Smooth muscle cell of the brain vasculature (primary cell): ENCODE measurements at regions not wholly inside any gene's neighbourhood (a gene's known extent, or its start where the extent isn't known, plus 50 kb on each side); places are given as distances from the start of the nearest gene placed in this dataset.

ENCODE experiments used
- DNase-seq: peaks from one replicate; pipeline ENCODE4 v3.0.0-alpha.2; 2012; ENCODE audit warnings: low read depth, low spot score

DNA sequence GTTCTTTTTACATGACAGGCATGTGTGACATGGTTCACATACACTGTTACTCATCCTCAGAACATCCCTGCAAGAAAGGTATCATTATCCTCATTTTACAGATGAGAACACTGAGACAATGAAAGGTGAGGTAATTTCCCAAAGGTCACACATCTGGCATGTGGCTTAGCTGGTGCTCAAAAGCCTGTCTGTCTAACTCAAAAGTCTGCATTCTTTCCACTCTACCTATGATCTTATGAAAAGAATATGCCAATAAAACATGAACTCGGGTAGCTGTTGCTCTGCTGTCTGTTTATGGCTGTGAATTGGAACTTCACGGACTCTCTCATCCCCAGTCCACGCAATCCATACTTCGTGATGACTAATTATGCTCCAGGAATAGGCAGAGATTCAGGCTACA lies 79.0 kb upstream of the ODAD2 start:
- no peak for DNase-seq

DNA sequence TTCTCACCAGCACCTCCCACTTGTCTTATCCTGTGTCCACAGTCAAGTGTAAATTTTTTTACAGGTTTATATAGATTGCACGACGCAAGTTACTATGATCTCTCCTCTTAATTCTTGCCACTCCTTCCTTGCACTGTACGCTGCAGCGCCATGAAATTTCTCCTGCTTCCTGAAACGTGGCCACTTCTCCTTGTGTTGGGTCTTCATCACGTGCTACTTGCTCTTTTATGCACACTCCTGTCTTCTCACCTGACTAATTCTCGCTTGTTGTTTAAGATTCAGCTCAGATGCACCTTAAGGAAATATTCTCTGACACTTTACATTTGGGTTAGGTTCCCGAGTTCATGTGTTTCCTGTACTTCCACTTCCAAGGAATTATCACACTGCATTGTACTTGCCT lies 76.5 kb upstream of the ODAD2 start:
- no peak for DNase-seq

DNA sequence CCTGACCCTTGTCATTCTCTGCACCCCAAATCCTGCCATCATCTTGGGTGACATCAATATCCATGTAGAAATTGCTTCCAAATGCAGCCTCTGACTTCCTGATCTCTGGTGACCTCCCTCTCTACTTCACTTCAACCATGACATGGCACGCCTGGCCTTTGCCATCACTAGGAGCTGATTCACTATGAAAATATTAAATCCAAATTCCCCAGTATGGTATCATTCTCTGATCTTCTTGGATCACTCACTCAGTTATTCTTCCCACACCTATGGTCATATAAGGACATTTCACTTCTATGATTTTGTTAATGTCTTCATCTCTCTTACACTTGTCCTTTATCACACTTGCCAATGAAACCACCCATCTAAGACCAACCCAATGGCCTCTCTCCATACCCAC lies 73.7 kb upstream of the ODAD2 start:
- DNase-seq, result no peak

DNA sequence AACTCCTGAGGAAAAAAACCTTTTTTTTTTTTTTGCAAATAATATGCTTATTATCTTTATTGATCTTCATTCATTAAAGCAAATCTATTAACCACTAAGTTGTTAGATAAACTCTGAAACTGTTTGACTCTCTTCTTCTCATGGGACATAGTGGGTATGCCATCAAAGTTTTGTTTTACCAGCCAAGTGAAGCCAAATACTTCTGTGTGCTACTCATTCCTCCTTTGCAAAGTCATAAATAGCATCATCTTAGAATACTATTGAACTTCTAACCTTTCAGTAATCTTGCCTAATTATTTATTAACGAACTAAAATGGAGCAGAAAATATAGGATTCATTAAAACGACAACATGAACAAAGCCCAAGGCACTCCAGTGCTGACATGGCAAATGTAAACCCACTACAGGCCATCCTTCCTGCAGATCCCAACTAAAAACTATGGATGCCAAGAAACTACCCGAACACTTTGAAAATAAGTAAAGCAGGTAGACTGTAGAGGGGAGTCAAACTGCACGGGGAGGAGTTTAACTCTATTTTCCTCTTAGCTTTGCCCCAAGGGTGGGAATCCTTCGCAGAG lies 61.2 kb upstream of the ODAD2 start:
- no peak for DNase-seq

DNA sequence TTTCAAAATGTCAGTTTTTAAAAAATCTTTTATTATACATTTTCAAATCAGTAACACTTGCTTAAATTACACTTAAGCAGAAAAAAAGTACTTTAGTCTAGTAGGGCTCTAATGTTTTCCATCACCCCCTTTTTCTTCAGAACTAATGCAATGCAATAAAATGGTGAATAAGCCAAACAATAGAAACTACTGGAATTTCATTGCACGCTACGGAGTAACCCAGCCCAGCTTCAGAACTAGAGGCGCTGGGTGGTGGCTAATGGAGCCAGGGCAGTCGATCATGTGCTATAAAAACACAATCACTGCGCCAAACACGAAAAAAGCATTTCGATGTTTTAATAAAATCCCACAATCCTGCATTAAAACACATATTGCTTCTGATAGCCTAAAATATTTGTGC lies 59.9 kb upstream of the ODAD2 start:
- DNase-seq, result no peak

DNA sequence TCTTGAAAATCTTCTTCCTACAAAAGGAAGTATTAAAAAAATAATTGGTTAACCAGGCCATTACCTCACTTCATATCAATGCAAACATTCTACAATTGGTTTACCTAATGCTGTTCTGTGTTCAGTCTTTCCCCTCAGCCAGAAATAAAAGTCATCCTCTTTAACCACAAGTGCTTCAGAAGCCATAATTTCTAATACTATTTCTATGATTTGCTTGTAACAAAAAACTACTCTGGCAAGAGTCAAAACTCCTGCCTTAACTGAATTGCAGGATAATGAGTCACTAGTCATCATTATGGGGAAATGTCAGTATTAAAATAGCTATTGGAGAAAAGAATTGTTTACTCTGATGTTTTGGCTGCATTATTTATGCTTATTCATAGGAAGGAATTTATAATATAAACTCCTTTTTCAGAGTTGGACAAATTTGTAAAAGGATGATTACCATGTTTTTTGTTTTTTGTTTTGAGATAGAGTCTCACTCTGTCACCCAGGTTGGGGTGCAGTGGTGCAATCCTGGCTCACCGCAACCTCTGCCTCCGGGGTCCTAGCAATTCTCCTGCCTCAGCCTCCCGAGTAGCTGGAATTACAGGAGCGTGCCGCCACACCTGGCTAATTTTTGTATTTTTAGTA lies 55.5 kb upstream of the ODAD2 start:
- DNase-seq, result no peak

DNA sequence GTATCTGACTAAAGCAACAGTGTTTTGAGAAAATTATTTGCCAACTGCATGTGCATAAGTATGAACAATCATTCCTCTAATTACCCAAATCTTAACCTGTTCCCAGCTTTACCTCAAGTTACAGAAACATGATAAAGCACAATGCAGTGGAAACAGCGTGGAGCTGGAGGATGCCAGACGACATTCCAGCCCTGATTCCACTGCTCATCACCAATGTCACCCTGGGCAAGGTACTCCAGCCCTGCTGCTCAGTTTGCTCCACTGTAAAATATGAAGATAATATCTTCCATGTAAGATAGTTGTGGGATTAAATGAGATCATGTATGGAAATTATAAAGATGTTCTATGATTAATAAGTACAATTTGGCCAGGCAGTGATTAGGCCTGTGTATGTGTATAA lies 50.4 kb upstream of the ODAD2 start:
- DNase-seq, result no peak
